DMS53 treated with DMSO at 0.1 percent for 48 hours (cell line): ENCODE measurements at regions not wholly inside any gene's neighbourhood (a gene's known extent, or its start where the extent isn't known, plus 50 kb on each side); places are given as distances from the start of the nearest gene placed in this dataset.

Source experiments
- DNase-seq: peaks from one replicate; lab custom pipeline; 2025; ENCODE audit not compliant: unreplicated experiment; lab: John Stamatoyannopoulos, UW

- no peak for DNase-seq
These were observed 378.7 kb downstream of the CTTN start for GRCh38 chr11:70776914-70777532.

GRCh38 chr11:70778883-70779282 lies 380.6 kb downstream of the CTTN start:
- DNase-seq: no peak

- no peak for DNase-seq
These were observed 381.3 kb downstream of the CTTN start for GRCh38 chr11:70779433-70780245.

DNA sequence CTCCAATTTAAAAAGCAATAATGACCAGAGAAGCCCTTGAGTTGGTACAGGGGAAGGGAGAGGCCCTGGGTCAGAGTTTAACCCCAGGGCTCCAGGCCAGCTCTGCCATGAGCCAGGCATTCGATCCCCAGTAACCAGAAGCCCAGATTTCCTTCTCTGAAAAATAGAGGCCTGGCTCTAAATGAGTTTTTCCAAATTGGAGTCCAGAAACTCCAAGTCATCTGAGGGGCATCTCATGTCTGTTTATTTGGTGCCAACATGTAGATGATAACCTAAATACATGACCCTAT lies 381.9 kb downstream of the CTTN start:
- DNase-seq: no peak

- no peak for DNase-seq
These were observed 384.1 kb downstream of the CTTN start for GRCh38 chr11:70782401-70782913.

DNA sequence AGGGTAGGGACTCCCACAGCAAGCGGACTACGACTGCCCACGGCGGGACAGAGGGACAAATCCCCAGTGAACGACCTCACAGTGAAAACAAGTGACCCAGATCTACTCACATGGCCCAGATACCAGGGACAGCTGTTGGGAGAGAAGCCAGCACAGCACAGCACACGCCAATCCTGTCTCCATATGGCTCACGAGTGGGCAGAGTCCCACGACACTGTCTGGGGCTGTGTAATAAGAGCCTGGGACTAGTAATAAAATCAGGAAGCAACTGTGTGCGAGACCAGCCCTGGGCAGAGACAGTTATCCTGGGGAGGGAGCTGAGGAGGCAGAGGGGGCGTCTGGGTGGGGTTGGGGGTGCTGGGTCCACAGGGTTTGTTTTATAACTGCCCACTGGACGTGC lies 385.0 kb downstream of the CTTN start:
- DNase-seq: no peak

GRCh38 chr11:70783821-70784220 lies 385.5 kb downstream of the CTTN start:
- DNase-seq: no peak

GRCh38 chr11:70785372-70785771 lies 387.0 kb downstream of the CTTN start:
- no peak for DNase-seq

- no peak for DNase-seq
These were observed 387.8 kb downstream of the CTTN start for GRCh38 chr11:70786021-70786665.

DNA sequence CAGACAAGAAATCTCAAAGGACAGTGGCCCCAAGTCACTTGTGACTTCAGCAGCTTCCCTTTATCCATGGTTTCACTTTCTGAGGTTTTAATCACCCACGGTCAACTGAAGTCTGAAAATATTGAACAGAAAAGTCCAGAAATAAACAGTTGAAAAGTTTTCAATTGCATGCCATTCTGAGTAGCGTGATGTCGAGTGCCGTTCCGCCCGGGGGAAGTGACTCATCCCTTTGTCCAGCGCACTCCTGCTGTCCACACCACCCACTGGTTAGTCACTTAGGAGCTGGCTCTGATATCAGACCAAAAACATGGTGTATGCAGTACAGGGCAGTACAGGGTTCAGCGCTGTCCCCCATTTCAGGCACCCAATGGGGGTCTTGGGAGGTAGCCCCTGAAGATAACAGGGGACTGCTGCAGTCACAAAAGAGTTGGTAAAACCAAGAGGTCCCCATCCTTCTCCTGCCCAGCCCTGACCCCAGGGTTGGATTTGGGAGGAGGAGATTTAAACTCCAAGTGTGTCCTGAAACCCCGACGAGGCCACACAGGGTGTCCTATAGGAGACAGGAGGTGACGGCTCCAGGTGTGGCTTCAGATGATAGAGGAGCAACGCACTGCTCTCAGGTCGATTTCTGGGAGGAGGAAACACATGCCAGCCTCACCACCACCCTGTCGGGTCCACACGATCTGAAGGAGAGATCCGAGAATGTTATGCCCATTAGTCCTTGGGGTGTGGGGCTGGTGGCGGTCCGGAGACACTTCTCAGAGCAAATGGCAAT lies 390.1 kb downstream of the CTTN start:
- peak; percentile 31 for DNase-seq

GRCh38 chr11:70790671-70791300 lies 392.5 kb downstream of the CTTN start:
- DNase-seq: no peak

- no peak for DNase-seq
These were observed 398.4 kb downstream of the CTTN start for GRCh38 chr11:70796648-70797227.

GRCh38 chr11:70798296-70798695 lies 400.0 kb downstream of the CTTN start:
- no peak for DNase-seq

DNA sequence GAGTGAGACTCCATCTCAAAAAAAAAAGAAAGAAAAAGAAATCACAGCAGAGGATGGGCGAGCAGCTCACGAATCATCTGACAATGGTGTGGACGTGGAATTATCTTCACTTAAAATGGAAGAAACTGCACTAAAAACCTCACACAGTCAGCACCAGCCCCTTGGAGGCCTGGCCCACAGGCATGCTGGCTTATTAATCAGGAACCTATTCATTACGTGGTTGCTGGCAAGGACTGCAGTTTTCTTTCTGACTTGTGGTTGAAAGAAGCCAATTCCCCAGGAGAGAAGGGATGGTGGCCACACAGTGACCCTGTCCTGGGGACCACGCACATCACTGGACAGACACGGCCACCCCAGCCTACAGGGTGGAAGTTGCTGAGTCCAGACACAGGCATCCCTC lies 401.1 kb downstream of the CTTN start:
- no peak for DNase-seq

DNA sequence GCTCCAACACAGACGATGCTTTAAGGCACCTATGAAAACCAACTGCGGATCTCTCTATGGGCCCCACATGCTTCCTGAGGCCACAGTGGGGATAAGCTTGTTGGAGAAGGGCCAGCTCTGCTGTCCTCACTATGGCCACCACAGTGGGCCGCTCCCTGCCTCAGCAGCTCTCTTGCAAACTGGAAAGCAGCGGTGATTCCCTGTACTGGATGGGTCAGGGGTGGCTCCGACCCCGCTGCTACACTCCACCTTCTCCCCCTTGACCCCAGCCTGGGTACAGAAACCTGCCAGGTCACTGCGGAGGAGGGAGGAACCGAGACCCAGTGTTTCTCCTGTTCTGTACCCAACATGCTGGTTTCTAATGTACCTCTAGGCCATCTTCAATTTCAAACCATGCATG lies 403.9 kb downstream of the CTTN start:
- no peak for DNase-seq

GRCh38 chr11:70804139-70804837 lies 406.0 kb downstream of the CTTN start:
- no peak for DNase-seq

DNA sequence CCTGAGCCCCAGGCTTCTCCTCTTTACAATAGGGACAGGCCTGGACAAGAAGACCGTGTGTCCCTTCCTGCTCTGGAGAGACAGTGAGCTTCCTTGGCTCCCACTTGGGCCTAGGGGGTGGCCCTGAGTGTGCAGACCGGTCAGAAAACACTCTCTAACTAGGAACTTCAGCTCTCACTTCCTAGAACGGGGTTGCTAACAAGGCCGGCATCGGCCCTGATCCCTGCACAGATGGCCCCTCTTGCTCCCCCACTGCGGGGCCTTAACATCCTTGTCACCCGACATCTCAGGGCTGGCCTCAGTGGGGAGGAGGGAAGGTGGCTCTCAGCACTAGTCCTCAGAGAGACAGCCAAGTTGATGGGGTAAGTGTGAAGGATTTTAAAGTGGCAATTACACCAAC lies 406.9 kb downstream of the CTTN start:
- DNase-seq: no peak

DNA sequence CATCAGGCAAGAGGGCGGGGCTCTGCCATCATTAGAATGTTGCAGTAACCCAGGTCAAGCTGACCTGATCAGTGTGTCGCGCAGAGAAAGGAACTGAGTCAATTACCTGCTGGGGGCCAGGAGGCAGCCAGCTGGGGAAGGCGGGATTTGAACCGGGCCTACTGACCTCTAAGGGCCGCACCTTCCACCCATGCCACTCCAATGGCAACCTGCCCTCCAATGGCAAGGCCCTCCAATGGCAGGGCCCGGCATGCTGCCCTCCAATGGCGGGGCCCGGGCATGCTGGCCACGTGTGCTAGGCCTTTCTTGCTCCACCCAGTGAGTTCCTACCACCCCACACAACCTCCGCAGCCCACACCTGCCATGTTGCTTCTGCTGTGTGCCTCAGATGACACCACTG lies 407.6 kb downstream of the CTTN start:
- DNase-seq: no peak

- DNase-seq: no peak
These were observed 408.3 kb downstream of the CTTN start for GRCh38 chr11:70806461-70807194.
